Choroid plexus epithelial cell (primary cell): ENCODE measurements at regions not wholly inside any gene's neighbourhood (a gene's known extent, or its start where the extent isn't known, plus 50 kb on each side); places are given as distances from the start of the nearest gene placed in this dataset.

ENCODE experiments used
- DNase-seq: peaks from one replicate; pipeline ENCODE4 v3.0.0-alpha.2; 2010; ENCODE audit warnings: low read depth
- H3K4me3 ChIP-seq: 2 replicates; pipeline ENCODE4 v1.5.1; 2011; ENCODE audit warnings: low read depth, mild to moderate bottlenecking, control low read depth, low read length, moderate library complexity
- TF ChIP-seq, protein P1 (sequence below): conservative IDR thresholded peaks from 2 replicates; pipeline ENCODE4 v1.5.1; 2011; ENCODE audit warnings: low read depth, mild to moderate bottlenecking, control low read depth, inconsistent platforms, low read length, moderate library complexity

DNA sequence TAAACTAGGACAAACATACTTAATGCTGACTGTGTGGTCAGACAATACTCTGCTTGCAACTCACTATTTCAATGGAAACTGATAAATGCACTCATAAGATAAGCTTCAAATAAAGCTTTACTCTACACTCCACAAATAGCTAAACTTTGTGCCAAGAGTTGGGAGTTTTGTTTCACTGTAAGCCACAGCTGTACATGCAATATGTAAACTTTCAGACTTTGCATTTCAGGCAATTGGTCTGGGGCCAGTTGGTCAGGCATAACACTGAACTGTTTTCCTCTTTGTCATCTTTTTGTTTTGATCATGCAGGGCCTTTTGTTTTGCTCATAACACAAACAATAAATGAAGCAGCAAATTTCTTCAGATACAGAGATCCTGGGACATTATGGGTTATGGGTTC lies 426.2 kb downstream of the IPO8 start:
- no peak overlapping the region for H3K4me3 ChIP-seq
- peak; percentile 7 for DNase-seq
- TF ChIP-seq, protein P1, sequence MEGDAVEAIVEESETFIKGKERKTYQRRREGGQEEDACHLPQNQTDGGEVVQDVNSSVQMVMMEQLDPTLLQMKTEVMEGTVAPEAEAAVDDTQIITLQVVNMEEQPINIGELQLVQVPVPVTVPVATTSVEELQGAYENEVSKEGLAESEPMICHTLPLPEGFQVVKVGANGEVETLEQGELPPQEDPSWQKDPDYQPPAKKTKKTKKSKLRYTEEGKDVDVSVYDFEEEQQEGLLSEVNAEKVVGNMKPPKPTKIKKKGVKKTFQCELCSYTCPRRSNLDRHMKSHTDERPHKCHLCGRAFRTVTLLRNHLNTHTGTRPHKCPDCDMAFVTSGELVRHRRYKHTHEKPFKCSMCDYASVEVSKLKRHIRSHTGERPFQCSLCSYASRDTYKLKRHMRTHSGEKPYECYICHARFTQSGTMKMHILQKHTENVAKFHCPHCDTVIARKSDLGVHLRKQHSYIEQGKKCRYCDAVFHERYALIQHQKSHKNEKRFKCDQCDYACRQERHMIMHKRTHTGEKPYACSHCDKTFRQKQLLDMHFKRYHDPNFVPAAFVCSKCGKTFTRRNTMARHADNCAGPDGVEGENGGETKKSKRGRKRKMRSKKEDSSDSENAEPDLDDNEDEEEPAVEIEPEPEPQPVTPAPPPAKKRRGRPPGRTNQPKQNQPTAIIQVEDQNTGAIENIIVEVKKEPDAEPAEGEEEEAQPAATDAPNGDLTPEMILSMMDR = no peak

DNA sequence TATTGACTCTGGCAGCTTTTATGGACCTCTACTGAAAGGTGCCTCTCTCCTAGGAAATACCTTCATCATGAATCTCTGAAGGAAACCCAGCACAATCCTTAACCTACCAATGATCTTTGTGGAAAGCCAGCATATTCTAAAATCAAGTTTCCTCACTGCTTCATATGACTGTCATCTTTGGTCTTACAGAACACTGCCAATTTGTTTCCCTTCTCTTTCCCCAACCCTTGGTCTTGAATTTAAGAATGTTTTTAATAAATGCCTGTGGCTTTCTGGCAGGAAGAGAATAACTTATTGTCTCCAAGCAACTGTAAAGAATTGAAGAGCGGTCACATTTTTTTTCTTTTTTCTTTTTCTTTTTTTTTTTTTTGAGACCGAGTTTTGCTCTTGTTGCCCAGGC lies 427.6 kb downstream of the IPO8 start:
- DNase-seq = peak; percentile 2
- TF ChIP-seq, protein P1 = no peak
- H3K4me3 ChIP-seq = no peak overlapping the region

DNA sequence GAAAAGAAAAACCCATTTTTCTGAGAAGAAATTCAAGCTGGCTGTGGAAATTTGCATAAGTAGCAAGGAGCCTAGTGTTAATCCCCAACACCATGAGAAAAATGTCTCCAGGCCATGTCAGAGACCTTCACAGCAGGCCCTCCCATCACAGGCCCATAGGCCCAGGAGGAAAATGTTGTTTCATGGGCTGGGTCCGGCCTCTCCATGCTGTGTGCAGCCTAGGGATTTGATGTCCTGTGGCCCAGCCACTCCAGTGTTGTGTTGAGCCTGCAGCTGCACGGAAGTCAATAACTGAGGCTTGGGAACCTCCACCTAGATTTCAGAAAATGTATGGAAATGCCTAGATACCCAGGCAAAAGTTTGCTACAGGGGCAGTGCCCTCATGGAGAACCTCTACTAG lies 432.2 kb downstream of the IPO8 start:
- no peak overlapping the region for H3K4me3 ChIP-seq
- DNase-seq = no peak
- TF ChIP-seq, protein P1 = no peak

DNA sequence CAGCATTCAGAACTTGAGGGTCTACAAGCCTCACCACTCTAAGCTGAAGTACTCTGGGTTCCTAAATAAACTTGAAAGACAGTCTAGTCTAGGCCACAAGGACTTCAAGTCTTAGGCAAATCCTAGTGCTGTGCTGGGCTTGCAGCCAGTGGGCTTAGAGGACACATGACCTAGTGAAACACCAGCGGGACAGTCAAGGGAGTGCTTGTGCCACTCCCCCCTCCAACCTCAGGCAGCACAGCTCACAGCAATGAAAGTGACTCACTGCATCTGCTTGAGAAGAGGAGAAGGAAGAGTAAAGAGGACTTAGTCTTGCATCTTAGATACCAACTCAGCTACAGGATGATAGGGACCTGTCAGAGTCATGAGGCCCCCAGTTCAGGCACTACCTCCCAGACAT lies 438.1 kb downstream of the IPO8 start:
- peak; percentile 2 for DNase-seq
- TF ChIP-seq, protein P1 = no peak
- no peak overlapping the region for H3K4me3 ChIP-seq

DNA sequence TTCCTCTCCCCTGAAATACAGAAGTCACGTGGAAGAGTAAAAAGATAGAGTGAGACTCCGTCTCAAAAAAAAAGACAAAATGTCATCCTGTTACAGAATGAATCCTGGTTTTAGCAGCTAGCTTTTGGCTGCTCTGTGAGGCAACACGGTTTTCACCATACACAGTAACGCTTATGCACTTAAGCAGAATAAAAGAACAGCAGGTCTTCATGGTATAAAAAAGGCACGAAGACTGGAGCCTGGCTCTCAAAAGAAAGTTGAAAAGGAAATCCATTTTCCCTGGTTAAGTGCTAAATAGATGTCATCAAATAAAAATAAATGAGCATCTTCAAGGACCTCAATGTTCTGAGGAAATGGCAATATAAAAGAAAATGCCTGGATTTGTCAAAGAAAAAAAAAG lies 444.1 kb downstream of the IPO8 start:
- DNase-seq = no peak
- TF ChIP-seq, protein P1 = no peak
- H3K4me3 ChIP-seq = no peak overlapping the region

DNA sequence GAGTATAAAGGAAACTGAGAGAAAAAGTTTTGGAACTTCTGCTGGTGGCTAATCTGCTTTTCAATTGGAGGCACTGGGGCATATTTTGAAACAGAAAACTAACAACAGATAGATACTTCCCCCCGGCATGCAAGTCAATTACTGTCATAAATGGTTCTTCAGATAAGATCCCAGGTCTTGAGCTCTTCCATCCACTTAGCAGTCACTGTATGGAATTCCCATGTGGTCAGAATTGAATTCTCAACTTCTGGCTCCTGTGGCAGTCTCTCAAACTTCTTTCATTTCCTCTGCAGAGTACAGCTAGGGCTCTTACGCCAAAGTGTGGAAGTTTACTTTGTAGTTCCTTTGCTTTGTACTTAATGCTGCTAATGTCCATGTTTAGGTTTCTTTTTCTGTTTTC lies 452.2 kb downstream of the IPO8 start:
- H3K4me3 ChIP-seq = no peak overlapping the region
- DNase-seq = no peak
- TF ChIP-seq, protein P1 = no peak

DNA sequence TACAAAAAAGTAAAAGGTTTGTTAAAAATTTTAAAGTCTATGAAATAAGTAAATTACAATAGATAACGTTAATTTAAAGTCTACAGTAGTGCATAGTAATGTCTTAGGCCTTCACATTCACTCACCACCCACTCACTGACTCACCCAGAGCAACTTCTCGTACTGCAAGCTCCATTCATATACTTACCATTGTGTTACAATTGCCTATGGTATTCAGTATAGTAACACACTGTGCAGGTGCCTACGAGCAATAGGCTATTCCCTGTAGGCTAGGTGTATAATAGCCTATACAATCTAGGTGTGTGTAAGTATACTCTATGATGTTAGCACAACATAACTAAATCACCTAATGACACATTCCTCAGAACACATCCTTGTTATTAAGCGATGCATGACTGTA lies 435.3 kb upstream of the TMTC1 start:
- TF ChIP-seq, protein P1 = no peak
- peak; percentile 20 for DNase-seq
- H3K4me3 ChIP-seq = no peak overlapping the region
